PC-9 (cell line): ENCODE measurements at regions not wholly inside any gene's neighbourhood (a gene's known extent, or its start where the extent isn't known, plus 50 kb on each side); places are given as distances from the start of the nearest gene placed in this dataset.

Source experiments
- EZH2 ChIP-seq: fragments of 200-600 bp; sonication (generic); IDR thresholded peaks from 2 replicates; pipeline ENCODE4 v1.8.0; 2017; ENCODE audit warnings: antibody characterized with exemption, low read depth
- TF ChIP-seq, protein P1 (sequence below): fragments of 200-600 bp; sonication (generic); conservative IDR thresholded peaks from 2 replicates; pipeline ENCODE4 v1.6.1; 2017; ENCODE audit warnings: mixed run types, antibody characterized with exemption, mild to moderate bottlenecking, moderate library complexity

DNA sequence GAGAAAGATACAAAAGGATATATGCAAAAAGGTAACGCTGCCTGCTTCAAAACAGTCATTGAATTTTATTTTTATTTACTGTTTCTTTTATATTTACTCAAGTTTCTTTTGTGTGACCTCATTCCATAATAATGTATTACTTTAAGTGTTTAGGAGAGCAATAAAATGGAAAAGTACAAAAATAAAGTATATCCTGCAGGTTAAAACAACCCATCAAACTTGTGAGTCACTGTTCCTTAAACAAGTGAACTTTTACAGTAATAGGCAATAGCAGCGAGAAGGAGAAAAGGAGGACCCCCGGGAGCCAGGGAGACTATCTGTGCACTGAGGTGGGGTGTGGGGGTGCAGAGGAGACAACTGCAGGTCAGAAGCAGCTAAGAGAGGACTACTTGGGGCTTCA lies 124.5 kb downstream of the EN1 start:
- TF ChIP-seq, protein P1, sequence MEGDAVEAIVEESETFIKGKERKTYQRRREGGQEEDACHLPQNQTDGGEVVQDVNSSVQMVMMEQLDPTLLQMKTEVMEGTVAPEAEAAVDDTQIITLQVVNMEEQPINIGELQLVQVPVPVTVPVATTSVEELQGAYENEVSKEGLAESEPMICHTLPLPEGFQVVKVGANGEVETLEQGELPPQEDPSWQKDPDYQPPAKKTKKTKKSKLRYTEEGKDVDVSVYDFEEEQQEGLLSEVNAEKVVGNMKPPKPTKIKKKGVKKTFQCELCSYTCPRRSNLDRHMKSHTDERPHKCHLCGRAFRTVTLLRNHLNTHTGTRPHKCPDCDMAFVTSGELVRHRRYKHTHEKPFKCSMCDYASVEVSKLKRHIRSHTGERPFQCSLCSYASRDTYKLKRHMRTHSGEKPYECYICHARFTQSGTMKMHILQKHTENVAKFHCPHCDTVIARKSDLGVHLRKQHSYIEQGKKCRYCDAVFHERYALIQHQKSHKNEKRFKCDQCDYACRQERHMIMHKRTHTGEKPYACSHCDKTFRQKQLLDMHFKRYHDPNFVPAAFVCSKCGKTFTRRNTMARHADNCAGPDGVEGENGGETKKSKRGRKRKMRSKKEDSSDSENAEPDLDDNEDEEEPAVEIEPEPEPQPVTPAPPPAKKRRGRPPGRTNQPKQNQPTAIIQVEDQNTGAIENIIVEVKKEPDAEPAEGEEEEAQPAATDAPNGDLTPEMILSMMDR, result no peak
- TF ChIP-seq EZH2, result no peak
